T-cell (primary cell): ENCODE measurements at regions not wholly inside any gene's neighbourhood (a gene's known extent, or its start where the extent isn't known, plus 50 kb on each side); places are given as distances from the start of the nearest gene placed in this dataset.

Experiments
- ATAC-seq, 4 experiments: fragments of 200-7000 bp in 3 of 4; fragments of 150-1000 bp in 1 of 4; cut with Tn5 transposase; replicated peaks in 1 of 4; 1 replicate in 3 of 4; 2 replicates in 1 of 4; pipeline ENCODE4 v1.10.0; 2021; ENCODE audit warnings: moderate library complexity in 3 of 4, mild to moderate bottlenecking in 2 of 4, moderate number of reproducible peaks in 1 of 4
- CTCF ChIA-PET, 2 donors: fragments of 300-600 bp; sonication (Branson Sonifier 250); formaldehyde crosslinking; loops; one replicate each; lab custom pipeline; 2022; ENCODE audit warnings: antibody characterized with exemption in 2 of 2; lab: Charles Lee
- POLR2A ChIA-PET, 2 donors: fragments of 300-600 bp; sonication (Branson Sonifier 250); formaldehyde crosslinking; loops; one replicate each; lab custom pipeline; 2022; ENCODE audit warnings: antibody characterized with exemption in 2 of 2; lab: Charles Lee
- DNase-seq, 35 experiments: peaks; one replicate each; pipeline versions ENCODE4 v3.0.0 to v3.0.0-alpha.2; 2013 to 2023
- H3K27ac ChIP-seq: one replicate; pipeline ENCODE4 v1.5.1; 2013; ENCODE audit warnings: low read length
- H3K27me3 ChIP-seq, 2 experiments: replicated peaks in 1 of 2; 1 replicate in 1 of 2; 2 replicates in 1 of 2; pipeline versions ENCODE4 v1.6.1 to v1.7.0; 2013; ENCODE audit warnings: low read length in 1 of 2, mixed read lengths in 1 of 2; ENCODE audit not compliant: control insufficient read depth in 2 of 2, insufficient read depth in 2 of 2; ENCODE audit errors: extremely low read depth in 1 of 2
- H3K36me3 ChIP-seq, 2 donors: 1 replicate in 1 of 2; 2 replicates in 1 of 2; pipeline versions ENCODE4 v1.6.1 to v1.7.0; 2013; ENCODE audit warnings: low read length in 1 of 2; ENCODE audit not compliant: control insufficient read depth in 2 of 2, insufficient read depth in 1 of 2; ENCODE audit errors: extremely low read depth in 1 of 2
- H3K4me1 ChIP-seq, 2 experiments: 1 replicate in 1 of 2; 2 replicates in 1 of 2; pipeline versions ENCODE4 v1.6.1 to v1.7.0; 2013; ENCODE audit warnings: low read length in 2 of 2, mixed read lengths in 1 of 2; ENCODE audit not compliant: insufficient read depth in 2 of 2, control insufficient read depth in 1 of 2; ENCODE audit errors: extremely low read depth in 1 of 2
- H3K4me3 ChIP-seq, 2 donors: 1 replicate in 1 of 2; 2 replicates in 1 of 2; pipeline versions ENCODE4 v1.5.1 to v1.7.0; 2013; ENCODE audit warnings: mild to moderate bottlenecking in 2 of 2, low read length in 1 of 2, moderate library complexity in 1 of 2; ENCODE audit not compliant: control insufficient read depth in 1 of 2; ENCODE audit errors: extremely low read depth in 1 of 2
- H3K9me3 ChIP-seq: 2 replicates; pipeline ENCODE4 v1.7.0; 2013
- H3K27ac Mint-ChIP-seq, 2 donors: one replicate each; pipeline ENCODE4 v1.8.0; 2020 to 2021; ENCODE audit warnings: mild to moderate bottlenecking in 2 of 2, mixed read lengths in 2 of 2
- H3K27me3 Mint-ChIP-seq, 2 donors: one replicate each; pipeline ENCODE4 v1.8.0; 2021 to 2022; ENCODE audit warnings: mixed read lengths in 2 of 2
- H3K36me3 Mint-ChIP-seq: one replicate; pipeline ENCODE4 v1.8.0; 2021; ENCODE audit warnings: mixed read lengths
- H3K4me1 Mint-ChIP-seq, 3 donors: one replicate each; pipeline ENCODE4 v1.8.0; 2020 to 2022; ENCODE audit warnings: mixed read lengths in 3 of 3, mild to moderate bottlenecking in 1 of 3
- H3K4me3 Mint-ChIP-seq, 3 donors: one replicate each; pipeline ENCODE4 v1.8.0; 2020 to 2022; ENCODE audit warnings: mild to moderate bottlenecking in 3 of 3, mixed read lengths in 3 of 3, moderate library complexity in 3 of 3
- H3K9me3 Mint-ChIP-seq, 3 donors: one replicate each; pipeline ENCODE4 v1.8.0; 2020 to 2022; ENCODE audit warnings: mixed read lengths in 3 of 3
- WGBS: methylation state at CpG from one replicate; pipeline ENCODE4 v1.1.5; 2013; ENCODE audit warnings: missing lambda C conversion rate; ENCODE audit not compliant: insufficient coverage; 5-methylcytosine and 5-hydroxymethylcytosine counted together

- WGBS = no CpG with 5 or more reads among the region's 4 CpGs
- no peak overlapping the region for H3K27ac Mint-ChIP-seq
- H3K9me3 Mint-ChIP-seq = peaks cover 8 to 18% (median 11%) of the 10 kb centered on the region in 3 donors
- POLR2A ChIA-PET = no interaction called here
- H3K4me3 Mint-ChIP-seq = no peak overlapping the region
- peaks cover 2 to 6% of the 10 kb centered on the region in 2 donors for H3K27me3 Mint-ChIP-seq
- H3K9me3 ChIP-seq = no peaks in the 10 kb centered on the region
- H3K27me3 ChIP-seq = no peaks in the 10 kb centered on the region
- no peaks in the 10 kb centered on the region for H3K36me3 ChIP-seq
- ATAC-seq (no peak), DNase-seq (no peak)
- no peak overlapping the region for H3K27ac ChIP-seq
- H3K4me1 Mint-ChIP-seq = no peaks in the 10 kb centered on the region
- CTCF ChIA-PET = no interaction called here
- H3K36me3 Mint-ChIP-seq = no peaks in the 10 kb centered on the region
- H3K4me3 ChIP-seq = no peak overlapping the region
- H3K4me1 ChIP-seq = no peaks in the 10 kb centered on the region
These were observed 61.7 kb upstream of the MDFIC2 start for GRCh38 chr3:70374179-70374578.
